NCI-H1930 (cell line): ENCODE measurements at regions not wholly inside any gene's neighbourhood (a gene's known extent, or its start where the extent isn't known, plus 50 kb on each side); places are given as distances from the start of the nearest gene placed in this dataset.
"Not testable (repeated sequence)": the region's sequence is repeated elsewhere in the genome, so short reads cannot be mapped to it uniquely, and the experiment has no call there.

ENCODE experiments used
- DNase-seq, 2 experiments: peaks; one replicate each; lab custom pipeline; 2025; lab: John Stamatoyannopoulos, UW

DNA sequence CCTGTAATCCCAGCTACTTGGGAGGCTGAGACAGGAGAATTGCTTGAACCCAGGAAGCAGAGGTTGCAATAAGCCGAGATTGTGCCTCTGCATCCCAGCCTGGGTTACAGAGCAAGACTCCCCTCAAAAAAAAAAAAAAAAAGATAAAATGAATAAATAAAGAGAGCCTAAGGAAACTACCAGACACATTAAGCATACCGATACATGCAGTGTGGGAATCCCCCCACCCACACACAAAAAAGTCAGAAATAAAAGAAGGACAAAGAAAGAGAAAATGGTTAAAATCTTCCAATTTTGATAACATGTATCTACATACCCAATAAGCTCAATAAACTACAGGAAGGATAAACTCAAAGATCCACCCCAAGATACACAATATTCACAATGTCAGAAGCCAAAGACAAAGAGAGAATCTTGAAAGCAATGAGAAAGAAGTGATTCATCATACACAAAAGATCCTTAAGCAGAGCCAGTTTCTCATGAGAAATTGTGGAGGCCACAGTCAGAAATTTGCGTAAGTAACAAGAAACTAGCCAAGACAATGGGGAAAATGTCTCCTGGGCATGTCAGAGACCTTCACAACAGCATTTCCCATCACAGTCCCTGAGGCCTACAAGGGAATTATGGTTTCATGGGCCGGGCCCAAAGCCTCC is 1197.0 kb downstream of the AMY1C start:
- DNase-seq = no peak

DNA sequence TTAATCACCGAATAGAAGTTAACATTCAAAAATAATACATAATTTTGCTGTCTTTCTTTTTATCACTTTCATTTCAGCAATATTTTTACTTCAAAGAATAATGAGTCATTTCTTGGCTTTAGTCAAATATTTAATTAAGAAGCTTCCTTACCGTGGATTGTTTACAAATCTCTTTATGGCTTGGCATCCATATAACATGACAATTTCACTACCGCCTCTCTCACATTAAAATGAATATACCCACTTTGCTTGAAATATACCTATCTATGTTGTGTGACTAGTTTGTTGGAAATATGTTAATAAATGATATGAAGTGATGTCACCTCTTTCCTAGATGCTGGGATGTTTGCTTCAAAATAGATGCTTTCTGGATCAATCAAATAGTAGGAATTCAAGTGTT is 1203.9 kb downstream of the AMY1C start:
- no peak for DNase-seq

DNA sequence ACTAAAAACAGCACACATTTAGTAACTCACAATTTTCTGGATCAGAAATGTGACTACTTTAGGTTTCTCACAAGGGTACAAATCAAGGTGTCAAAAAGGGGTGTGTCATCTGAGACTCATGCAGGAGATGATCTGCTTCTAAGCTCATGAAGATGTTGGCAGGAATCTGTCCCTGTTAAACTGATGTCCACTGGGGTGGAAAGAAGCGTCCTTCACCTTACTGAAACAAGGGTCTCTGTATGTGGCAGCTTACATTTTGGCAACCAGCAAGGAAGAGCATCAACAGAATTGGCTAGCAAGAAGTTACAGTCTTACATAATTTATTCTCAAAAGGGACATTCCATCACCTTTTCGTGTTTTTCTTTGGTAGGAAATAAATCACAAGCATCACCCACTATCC is 1223.8 kb downstream of the AMY1C start:
- no peak for DNase-seq

DNA sequence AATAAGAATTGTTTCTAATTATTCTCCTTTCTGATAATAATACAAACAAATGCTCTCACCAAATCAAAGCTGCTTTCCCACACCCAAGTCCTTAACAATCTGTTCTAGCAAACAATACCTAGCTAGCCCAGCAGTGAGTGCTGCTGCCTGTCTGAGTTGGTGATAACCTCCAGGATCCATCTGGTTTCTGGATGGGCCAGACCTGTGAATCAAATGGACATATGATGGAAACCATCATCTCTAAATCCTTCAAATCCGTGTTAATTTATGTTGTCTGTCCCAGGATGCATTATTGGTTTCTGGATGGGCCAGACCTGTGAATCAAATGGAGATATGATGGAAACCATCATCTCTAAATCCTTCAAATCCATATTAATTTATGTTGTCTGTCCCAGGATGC is 1230.0 kb downstream of the AMY1C start:
- no peak for DNase-seq

DNA sequence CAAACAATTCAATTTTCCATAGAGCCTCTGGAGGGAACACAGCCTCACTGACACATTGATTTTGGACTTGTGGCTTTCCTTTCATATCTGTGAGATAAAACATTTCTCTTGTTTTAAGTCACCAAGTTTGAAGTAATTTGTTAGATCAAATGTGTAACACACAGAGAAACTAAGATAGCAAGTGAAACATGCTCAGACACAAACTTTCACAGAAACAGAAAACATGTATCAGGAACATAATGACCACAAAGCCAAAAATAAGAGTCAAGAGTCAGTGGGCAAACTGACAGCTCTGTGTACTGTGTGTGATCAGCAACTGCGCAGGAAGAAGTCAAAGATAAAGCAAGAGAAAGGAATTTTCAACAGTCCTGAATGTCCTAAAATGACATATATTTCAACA is 1237.5 kb downstream of the AMY1C start:
- no peak for DNase-seq

DNA sequence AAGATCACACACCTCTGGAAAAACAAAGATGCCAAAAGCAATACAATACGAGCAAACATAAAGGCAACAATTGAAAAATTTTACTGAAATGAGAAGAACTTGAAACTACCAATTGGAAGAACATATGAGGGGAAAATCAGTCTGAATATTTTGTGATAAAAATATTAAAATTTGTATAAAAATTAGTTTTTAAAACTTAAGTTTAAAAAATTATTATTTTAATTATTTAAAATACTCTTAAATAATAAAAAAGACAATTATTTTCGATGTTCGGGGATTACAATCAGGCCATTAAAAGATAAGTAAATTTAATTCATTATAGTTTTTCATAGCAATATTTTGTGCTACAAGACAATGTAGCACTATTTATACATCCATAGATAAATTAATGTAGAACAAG is 1239.3 kb downstream of the AMY1C start:
- DNase-seq = no peak

DNA sequence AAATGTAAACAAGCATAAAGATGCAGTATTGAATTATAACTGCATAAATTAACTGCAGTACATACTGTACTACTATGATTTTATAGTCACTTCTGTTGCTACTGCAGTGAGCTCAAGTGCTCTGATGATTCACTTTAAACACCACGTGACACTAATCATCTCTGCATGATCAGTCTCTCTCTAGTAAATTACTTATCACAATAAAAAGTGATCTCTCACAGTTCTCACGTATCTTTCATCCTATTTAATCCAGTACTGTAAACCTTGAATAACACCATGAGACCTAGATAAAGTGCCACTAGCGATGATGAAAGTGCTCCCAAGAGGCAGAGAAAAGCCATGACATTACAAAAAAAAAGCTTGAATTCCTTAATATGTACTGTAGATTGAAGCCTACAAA is 1242.0 kb downstream of the AMY1C start:
- DNase-seq = no peak

DNA sequence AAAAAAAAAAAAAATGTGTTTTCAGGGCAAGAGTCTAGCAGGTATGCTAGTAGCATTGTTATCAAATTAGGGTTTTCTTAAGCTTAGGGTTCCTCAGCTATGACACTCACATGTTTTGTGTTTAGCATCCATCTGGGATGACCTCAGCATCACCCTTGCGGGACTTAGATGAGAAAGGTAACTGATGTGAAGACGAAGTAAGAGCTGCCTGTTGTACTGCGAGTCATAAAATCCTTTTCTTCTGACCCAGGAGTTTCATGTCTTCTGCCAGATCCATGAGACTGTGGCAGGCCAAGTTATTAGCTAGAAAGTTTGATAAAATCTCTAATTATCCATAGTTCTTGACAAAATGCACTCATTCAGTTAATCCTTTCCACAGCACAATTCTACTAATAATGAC is 1251.1 kb downstream of the AMY1C start:
- no peak for DNase-seq

DNA sequence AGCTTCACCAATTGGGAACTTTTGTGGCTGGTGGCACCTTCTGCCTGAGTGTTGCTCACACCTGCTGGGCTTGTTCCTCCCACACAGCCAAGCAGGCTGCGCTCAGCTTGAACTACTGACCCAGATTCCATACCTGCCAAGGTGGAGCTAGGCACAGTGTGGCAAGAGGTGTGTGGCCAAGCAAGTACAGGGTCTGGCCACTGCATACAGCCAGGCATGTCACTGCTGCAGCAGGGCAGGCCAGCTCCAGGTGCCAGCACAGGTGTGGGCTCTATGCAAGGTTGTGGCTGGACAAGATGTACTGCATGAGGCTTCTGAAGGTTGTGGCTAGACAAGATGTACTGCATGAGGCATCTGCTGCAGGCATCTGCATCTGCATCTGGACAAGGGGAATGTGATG is 1254.8 kb downstream of the AMY1C start:
- no peak for DNase-seq

DNA sequence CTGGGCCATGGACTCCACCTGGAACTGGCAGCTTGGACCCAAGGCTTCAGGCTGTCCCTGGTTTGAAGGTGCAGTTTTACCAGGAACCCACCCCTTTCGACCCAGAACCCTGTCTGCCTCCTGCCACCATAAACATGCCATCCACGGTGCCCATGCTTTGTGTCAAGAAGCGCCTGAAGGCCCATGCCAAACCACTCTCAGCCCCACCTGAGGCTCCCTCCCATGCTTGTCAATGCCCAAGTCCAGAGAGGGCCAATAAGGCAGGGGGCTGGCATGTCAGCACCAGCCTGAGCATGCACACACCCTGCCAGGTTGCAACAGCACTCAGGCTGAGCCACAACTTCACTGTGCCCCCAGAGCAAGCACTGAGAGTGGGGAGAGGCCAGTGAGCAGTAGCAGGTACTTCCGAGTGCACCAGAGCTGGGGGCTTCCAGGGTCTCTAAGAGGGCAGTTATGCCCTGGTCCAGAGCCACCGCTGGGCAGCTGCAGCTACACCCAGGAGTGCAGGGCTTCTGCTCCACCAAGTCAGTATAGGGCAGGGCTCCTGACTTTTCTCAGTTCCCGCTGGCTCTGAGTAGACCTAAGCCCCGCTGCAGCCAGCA is 1256.0 kb downstream of the AMY1C start:
- DNase-seq = no peak

DNA sequence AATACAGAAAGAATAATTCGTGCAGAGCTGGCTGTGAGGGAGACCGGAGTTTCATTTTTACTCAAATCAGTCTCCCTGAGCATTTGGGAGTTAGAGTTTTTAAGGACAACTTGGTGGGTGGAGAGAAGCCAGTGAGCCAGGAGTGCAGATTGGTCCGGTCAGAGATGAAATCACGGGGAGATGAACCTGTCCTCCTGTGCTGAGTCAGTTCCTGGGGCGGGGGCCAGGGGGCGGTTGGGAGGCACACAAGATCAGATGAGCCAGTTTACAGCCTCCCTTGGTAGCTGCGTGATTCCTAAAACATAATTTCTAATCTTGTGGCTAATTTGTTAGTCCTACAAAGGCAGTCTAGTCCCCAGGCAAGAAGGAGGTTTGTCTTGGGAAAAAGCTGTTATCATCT is 1267.9 kb downstream of the AMY1C start:
- DNase-seq = no peak

DNA sequence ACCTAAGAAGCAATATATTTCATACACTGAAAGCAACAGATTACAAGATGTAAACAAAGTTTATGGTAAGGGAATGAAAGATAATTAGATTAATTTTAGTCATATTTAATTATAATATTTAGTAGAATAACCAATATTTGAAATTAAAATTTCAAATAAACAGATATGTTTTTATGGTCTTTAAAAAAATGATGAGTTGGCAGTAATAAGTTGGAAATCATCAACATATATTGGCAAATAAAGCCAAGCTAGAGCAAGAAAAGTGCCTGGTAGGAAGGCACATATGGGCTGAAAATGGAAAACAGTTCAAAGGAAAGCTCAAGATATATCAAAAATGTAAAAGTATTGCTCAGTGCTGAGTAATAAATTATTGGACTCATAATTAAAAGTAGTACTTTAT is 1274.0 kb downstream of the AMY1C start:
- no peak for DNase-seq

DNA sequence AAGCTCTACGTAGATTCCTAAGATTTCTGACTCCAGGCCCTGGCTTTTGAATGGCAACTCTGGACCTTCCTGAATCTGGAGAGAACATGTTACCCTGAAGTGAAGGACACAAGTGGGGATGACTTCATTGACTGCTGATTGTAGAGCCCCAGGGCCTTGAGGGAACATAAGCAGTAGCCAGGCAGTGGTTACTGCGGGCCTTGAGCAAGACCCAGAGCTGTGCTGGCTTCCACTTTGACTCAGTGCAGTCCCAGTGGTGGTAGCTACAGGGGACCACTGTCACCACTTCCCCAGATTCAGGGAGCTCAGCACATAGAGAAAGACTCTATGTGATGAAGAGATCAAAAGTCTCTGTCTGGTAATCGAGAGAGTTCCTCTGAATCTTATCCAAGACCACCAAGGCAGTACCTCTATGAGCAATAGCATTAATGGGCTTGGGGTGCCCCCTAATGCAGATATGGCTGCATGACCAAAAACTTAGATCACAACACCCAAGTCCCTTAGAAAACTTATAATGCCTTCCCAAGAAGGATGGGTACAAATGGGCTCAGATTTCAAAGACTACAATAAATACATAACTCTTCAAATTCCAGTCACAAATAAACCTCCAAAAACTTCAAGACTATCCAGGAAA is 1278.3 kb downstream of the AMY1C start:
- DNase-seq = no peak

DNA sequence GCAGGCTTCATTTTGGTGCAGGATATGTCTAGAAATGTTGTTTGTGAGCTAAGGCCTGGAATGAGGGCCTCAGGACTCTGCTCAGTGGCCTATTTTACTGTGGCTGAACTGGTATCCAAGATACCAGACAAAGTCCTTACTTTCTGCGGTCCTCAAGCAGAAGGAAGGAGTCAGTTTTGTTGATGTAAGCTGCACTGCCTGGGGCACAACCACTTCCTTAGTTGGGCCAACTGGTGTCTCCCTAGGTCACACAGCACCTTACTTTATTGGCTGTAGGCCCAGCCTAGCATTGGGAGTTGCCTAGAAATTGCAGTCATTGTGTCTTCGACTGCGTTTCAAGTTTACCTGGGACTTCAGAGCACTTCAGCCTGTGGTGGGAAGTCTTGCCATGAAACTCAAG is 1322.7 kb downstream of the AMY1C start:
- DNase-seq = no peak

DNA sequence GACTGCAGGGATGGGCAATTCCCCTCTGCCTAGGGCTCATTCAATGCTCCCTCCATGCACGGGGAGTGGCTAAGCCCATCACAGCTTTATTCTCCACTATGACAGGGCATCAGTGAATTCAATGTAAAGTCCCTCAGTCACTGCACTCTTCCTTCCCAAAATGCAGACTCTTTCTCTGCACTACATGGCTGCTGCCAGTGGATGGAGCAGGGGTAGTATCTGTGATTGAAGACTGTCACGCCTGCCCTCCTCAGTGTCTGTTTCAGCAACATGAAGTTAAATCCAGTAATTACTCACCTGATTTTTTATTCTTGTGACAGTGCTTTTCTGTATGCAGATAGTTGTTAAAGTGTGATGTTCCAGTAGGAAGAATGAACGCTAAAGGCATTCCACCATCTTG is 1323.2 kb downstream of the AMY1C start:
- no peak for DNase-seq

DNA sequence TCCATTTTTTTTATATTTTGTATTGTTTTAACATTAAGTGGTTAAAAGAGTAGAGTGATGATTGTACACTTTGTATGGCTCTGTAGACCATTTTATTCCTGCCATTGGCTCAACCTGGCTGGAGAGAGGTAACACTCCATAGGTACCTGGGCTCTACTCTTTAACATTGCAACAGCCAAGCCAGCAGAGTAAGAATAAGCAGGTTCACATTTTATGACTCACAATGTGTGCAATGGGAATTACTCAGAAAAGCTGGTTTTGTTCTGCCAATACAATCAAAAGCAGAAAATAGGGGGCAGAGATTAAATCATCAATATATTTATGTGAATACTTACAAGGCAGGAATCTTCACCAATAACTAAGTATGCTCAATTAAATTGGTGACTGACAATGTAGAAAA is 1324.0 kb downstream of the AMY1C start:
- no peak for DNase-seq

DNA sequence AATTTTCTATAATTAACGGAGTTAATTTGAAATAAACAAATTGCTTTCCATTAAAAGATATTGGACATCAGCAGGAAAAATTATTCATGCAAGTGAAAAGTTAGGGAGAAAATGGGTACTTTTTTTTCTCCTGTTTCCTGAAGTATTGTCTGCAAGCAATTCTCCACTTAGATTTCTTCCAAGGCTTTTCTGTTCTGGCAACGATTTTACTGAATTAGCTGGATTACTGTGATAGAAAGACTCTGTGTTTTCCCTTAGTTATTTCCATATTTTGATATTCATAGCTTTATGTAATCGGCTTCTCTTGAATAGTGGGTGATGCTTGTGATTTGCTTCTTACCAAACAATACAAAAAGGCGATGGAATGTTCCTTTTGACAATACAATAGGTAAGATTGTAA is 1333.9 kb downstream of the AMY1C start:
- DNase-seq = no peak

DNA sequence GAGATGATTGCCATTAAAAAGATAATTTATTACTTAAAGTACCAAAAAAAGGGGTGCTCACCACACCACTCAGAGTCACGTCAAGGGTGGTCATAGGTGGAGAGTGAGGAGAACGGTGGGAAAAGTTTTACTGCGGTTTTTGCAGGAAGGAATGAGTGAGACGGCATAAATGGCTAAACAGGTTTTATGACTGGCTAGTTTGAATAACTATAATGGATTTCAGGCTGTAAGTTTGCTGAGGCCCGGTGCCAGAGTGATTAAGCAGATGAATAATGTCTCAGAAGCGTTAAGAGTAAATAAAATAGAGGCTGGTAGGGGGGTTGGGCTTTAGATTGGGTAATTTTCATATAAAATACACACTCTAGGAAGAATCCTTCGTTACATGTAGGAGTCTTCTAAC is 1337.8 kb downstream of the AMY1C start:
- no peak for DNase-seq

DNA sequence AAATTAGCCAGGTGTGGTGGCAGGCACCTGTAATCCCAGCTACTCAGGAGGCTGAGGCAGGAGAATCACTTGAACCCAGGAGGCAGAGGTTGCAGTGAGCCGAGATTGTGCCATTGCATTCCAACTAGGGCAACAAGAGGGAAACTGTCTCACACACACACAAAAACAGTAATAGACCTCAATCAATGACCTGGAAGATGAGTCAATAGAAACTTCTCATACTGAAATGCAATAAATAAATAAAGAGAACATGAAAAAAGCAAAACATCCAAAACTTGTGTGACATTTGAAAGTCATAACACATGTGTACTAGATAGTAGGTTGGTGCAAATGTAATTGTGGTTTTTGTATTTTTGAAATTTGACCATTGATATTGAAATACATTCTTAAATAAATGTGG is 1338.5 kb downstream of the AMY1C start:
- no peak for DNase-seq

DNA sequence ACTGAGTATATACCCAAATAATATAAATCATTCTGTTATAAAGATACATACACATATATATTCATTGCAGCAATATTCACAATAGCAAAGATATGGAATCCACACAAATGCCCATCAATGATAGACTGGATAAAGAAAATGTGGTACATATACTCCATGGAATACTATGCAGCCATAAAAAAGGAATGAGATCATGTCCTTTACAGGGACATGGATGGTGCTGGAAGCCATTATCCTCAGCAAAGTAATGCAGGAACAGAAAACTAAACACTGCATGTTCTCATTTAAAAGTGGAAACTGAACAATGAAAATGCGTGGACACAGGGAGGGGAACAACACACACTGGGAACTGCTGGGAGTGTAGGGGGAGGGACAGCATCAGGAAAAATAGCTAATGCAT is 1344.2 kb downstream of the AMY1C start:
- DNase-seq = not testable (repeated sequence)

DNA sequence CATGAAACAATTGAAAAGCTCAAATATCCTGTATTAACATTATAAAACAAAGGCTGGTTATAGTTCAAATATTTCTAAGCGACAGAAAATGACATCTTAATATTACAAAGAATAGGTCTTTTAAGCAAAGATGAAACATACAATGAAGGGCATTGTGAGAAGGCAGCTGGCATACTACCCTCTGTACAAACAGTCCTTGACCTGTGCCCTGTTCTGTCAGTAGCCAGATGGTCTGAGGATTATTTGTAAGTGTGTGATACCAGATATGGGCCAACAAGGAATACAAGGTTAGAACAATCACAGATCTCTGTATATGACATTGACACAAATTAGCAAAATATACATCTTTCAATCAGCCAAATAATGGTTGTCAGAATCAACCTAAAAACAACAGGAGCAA is 1350.4 kb downstream of the AMY1C start:
- no peak for DNase-seq

DNA sequence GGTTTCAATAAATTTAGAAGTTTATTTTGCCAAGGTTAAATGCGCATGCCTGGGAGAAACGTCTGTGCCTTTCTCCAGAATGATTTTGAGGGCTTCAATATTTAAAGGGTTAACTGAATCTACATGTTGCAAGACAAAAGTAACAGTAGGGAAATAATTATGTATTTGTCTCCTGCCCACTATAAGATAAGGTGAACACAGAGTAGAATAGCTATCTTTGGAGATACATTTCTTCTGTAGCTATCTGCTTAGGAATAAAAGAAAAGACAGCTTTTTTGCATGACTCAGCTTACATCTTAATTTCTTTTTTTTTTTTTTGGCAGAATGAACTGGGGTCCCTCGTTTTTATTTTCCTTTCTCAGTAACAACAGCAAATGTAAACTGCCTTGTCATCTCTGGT is 1351.6 kb downstream of the AMY1C start:
- no peak for DNase-seq

DNA sequence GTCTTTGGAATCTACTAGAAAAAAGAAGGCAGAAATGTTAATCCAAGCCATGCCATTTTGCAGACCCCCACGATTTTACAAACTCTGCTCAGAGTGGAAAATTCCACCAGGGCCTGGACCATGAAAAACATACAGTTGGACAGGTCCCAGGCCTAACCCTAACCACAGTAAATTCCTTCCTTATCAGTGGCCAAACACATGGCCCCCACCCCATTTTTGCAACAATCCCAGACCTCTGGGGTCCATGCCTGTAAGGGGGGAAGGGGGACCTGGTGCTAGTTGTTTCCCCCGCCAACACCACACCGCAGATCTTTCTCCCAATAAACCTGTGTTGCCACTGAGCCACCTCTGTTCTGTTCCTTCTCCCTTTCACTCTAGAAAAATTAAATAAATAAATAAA is 1352.7 kb downstream of the AMY1C start:
- no peak for DNase-seq

DNA sequence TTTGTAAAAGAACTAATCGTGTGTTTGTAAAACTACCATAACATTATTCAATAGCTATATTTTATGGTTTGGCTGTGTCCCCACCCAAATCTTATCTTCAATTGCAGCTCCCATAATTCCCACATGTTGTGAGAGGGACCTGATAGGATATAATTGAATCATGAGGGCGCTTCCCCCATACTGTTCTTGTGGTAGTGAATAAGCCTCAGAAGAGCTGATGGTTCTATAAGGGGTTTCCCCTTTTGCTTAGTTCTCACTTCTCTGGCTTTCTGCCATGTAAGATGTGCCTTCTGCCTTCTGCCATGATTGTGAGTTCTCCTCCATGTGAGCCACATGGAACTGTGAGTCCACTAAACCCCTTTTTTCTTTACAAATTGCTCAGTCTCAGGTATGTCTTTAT is 1372.3 kb downstream of the AMY1C start:
- no peak for DNase-seq
